Activated CD4-positive, alpha-beta T cell treated with anti-CD3 and anti-CD28 coated beads for 36 hours (primary cell): ENCODE measurements at regions not wholly inside any gene's neighbourhood (a gene's known extent, or its start where the extent isn't known, plus 50 kb on each side); places are given as distances from the start of the nearest gene placed in this dataset.
"Not testable (repeated sequence)": the region's sequence is repeated elsewhere in the genome, so short reads cannot be mapped to it uniquely, and the experiment has no call there.

Source experiments
- ATAC-seq: fragments of 200-7000 bp; cut with Tn5 transposase; one replicate; pipeline ENCODE4 v1.10.0; 2021; ENCODE audit warnings: mild to moderate bottlenecking, moderate library complexity
- CTCF ChIA-PET: fragments of 350-600 bp; sonication (Branson Sonifier 250); formaldehyde crosslinking; loops from one replicate; lab custom pipeline; 2021; ENCODE audit warnings: antibody characterized with exemption; lab: Charles Lee
- POLR2A ChIA-PET: fragments of 350-600 bp; sonication (Branson Sonifier 250); formaldehyde crosslinking; loops from one replicate; lab custom pipeline; 2021; ENCODE audit warnings: antibody characterized with exemption, inconsistent platforms; lab: Charles Lee
- DNase-seq: peaks from one replicate; pipeline ENCODE4 v3.0.0-alpha.2; 2020
- H3K27ac Mint-ChIP-seq: one replicate; pipeline ENCODE4 v1.8.0; 2021; ENCODE audit warnings: mixed read lengths
- H3K27me3 Mint-ChIP-seq: one replicate; pipeline ENCODE4 v1.8.0; 2021; ENCODE audit warnings: mixed read lengths
- H3K36me3 Mint-ChIP-seq: one replicate; pipeline ENCODE4 v1.8.0; 2021; ENCODE audit warnings: low read depth, mixed read lengths
- H3K4me1 Mint-ChIP-seq: one replicate; pipeline ENCODE4 v1.8.0; 2021; ENCODE audit warnings: mixed read lengths
- H3K4me3 Mint-ChIP-seq: one replicate; pipeline ENCODE4 v1.8.0; 2021; ENCODE audit warnings: mild to moderate bottlenecking, moderate library complexity, mixed read lengths
- H3K9me3 Mint-ChIP-seq: one replicate; pipeline ENCODE4 v1.8.0; 2021; ENCODE audit warnings: low read depth, mixed read lengths
- intact Hi-C, 2 experiments: fragments of 100-400 bp; cut with DNase I in 1 of 2; cut with micrococcal nuclease in 1 of 2; formaldehyde crosslinking; loops; one replicate each; pipeline versions ENCODE4 v1.14.2 to v1.15.1; 2022 to 2024; cut with DNase I, micrococcal nuclease

DNA sequence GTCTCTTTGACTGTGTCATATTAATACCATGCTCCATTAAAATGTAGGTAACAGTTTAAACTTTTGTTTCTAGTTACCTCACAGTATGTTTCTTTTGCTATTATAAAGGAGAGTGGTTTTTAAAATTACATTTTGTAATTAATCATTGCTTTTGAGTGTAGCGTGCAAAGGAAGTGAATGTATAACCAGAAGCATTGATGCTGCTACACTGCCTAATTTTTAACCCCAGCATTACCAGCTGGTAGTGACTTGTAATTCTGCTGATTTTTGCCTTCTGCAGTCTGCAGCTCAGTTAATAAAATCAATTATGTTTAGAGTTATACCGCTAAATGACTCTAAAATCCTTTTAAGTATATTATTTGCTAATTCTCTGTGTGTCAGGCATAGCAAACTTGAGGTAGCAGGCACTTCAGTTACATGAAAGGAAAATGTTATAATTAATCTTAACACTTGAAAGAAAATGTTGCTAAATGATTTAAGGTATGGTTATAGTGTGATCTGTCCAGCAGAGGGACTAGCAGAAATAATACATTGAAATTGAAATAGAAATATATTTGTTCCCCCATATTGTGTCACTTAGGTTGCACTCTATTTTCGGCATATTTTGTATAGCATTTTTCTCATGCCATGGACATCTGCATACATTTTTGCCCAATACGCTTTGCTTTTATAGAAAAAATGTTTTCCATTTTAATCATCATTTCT is 388.5 kb downstream of the CNTNAP4 start:
- no peak for DNase-seq
- ATAC-seq, result no peak
- CTCF ChIA-PET, result no interaction called here
- Mint-ChIP-seq H3K4me3 (no peak overlapping the region), H3K9me3 (no peaks in the 10 kb centered on the region), H3K4me1 (no peaks in the 10 kb centered on the region), H3K27me3 (no peaks in the 10 kb centered on the region), H3K36me3 (no peaks in the 10 kb centered on the region), H3K27ac (no peak overlapping the region)
- POLR2A ChIA-PET, result no interaction called here
- intact Hi-C loops, result loop anchor here in 1 of 2 experiments (5.0 kb wide), 1 partner anchor 507 kb away; no protein-coding TSS in a partner anchor

DNA sequence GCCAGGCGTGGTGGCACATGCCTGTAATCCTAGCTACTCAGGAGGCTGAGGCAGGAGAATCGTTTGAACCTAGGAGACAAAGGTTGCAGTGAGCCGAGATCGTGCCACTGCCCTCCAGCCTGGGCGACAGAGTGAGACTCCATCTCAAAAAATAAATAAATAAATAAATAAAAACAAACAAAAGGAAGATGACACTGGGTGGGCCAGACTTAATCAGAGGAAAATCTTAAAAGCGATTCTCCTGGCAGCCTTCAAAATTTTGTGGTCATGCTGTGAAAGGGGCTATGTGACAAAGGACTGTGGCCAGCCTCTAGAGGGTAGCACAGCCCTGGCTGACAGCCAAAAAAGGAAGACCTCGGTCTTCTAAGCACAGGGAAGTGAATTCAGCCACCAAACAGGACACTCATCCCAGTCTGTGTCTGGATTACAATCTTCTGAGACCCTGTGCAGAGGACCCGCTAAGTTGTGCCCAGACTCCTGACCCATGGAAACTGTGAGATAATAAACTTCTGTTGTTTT is 391.1 kb downstream of the CNTNAP4 start:
- Mint-ChIP-seq H3K4me3 (no peak overlapping the region), H3K4me1 (no peaks in the 10 kb centered on the region), H3K27me3 (no peaks in the 10 kb centered on the region), H3K27ac (no peak overlapping the region), H3K36me3 (no peaks in the 10 kb centered on the region), H3K9me3 (no peaks in the 10 kb centered on the region)
- ATAC-seq, result no peak
- ChIA-PET CTCF (no interaction called here), POLR2A (no interaction called here)
- DNase-seq, result peak; percentile 5
- intact Hi-C loops, result loop anchor here in 1 of 2 experiments (5.0 kb wide), 1 partner anchor 504 kb away; no protein-coding TSS in a partner anchor

DNA sequence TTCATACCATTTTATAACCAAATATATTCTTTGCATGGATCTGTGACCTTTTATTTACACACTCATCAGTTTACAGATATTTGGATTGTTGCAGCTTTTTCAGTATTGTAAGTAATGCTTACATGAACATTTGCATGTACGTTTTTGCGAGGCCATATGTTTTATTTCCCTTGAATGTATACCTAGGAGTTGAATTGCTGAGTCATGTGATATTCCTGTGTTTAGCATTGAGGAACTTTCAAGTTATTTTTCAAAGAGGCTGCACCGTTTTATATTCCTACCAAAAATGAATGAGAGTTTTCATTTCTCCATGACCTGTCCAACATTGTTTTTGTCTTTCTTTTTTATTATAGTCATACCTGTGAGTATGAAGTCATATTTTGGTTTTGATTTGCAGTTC is 392.1 kb downstream of the CNTNAP4 start:
- no peak overlapping the region for H3K27ac Mint-ChIP-seq
- no peaks in the 10 kb centered on the region for H3K36me3 Mint-ChIP-seq
- H3K4me1 Mint-ChIP-seq, result no peaks in the 10 kb centered on the region
- ChIA-PET POLR2A (no interaction called here), CTCF (no interaction called here)
- no peaks in the 10 kb centered on the region for H3K27me3 Mint-ChIP-seq
- ATAC-seq (no peak), DNase-seq (no peak)
- intact Hi-C loops, result loop anchor here in 1 of 2 experiments (5.0 kb wide), 1 partner anchor 503 kb away; no protein-coding TSS in a partner anchor
- no peak overlapping the region for H3K4me3 Mint-ChIP-seq
- H3K9me3 Mint-ChIP-seq, result no peaks in the 10 kb centered on the region

DNA sequence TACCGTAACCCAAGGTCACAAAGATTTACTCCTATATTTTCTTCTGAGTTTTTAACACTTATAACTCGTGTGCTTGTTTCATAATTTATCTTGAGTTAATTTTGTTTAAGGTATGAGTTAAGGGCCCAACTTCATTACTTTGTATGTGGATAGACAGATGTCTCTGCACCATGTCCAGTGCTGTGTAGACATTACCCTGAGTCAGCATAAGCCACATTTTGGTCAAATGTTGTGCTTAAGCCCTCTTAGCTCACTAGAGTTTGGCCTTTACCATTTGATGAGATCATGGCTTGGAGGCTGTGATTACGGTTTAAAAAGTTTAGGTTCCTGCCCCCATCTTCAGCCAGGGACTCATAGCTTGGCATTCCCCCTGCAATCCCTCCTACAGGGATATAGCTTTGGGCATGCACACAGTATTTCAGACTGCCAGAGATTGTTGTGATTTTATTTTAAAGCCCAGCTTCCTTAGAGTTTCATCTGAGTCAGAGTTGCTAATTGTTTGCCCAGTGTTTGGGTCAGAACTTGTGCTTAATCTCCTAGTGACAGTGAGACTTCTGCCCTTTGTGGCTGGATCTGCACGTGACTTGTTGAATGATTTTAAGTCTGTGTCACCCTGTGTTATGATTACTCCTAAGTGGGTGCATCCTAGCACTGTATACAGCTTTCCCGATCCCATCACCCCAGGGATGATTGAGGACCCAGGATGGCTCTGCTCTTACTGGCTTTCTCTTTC is 393.1 kb downstream of the CNTNAP4 start:
- Mint-ChIP-seq H3K4me3 (no peak overlapping the region), H3K27ac (no peak overlapping the region), H3K36me3 (no peaks in the 10 kb centered on the region), H3K4me1 (no peaks in the 10 kb centered on the region), H3K9me3 (no peaks in the 10 kb centered on the region), H3K27me3 (no peaks in the 10 kb centered on the region)
- ChIA-PET CTCF (interaction anchor here (0.5 kb wide), 1 partner anchor 86 kb away, joined by 3 read pairs; no protein-coding TSS in a partner anchor), POLR2A (no interaction called here)
- intact Hi-C loops, result no loop called here
- no peak for DNase-seq
- no peak for ATAC-seq

DNA sequence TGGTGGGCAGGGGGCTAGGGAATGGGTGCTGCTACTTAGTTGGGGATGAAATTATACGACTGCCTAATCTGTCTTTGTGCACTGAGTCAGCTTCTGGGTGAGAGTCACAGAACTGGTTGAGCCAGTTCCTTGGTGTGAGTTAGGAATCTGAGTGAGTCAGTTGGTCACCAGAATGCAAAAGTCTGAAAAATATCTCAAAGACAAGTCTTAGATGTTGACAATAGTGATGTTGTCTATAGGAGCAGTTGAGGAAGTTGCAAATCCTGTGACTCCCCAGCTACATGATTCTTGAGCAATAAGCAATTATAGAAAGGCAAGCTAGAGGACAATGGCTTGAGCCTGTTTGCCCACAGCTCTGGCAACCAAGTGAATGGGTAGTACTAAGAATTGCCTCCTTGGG is 399.2 kb downstream of the CNTNAP4 start:
- Mint-ChIP-seq H3K4me1 (no peaks in the 10 kb centered on the region), H3K4me3 (no peak overlapping the region), H3K27ac (no peak overlapping the region), H3K9me3 (no peaks in the 10 kb centered on the region), H3K27me3 (no peaks in the 10 kb centered on the region), H3K36me3 (no peaks in the 10 kb centered on the region)
- ChIA-PET CTCF (interaction anchor here (0.8 kb wide), 1 partner anchor 552 kb away, joined by 3 read pairs; no protein-coding TSS in a partner anchor), POLR2A (no interaction called here)
- intact Hi-C loops, result no loop called here
- DNase-seq (no peak), ATAC-seq (no peak)

DNA sequence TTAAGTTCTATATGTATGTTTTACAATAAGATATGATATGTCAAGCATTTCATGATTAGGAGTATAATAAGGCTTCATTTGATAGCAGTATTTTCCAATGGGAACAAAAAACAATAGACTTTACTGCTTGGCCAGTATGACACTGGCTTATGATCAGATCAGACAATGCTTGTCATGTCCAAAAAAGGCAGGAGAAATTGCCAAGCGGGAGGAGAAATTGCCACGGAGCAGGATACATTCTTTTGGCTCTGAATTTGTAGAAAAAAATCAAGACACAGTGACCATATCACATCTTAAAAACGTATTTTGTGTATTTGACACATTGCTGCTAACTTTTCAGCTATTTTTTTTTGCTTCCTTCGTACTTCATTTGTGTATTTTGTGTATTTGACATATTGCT is 404.1 kb downstream of the CNTNAP4 start:
- no peaks in the 10 kb centered on the region for H3K36me3 Mint-ChIP-seq
- intact Hi-C loops, result no loop called here
- ATAC-seq (no peak), DNase-seq (no peak)
- H3K4me1 Mint-ChIP-seq, result no peaks in the 10 kb centered on the region
- H3K27ac Mint-ChIP-seq, result no peak overlapping the region
- H3K4me3 Mint-ChIP-seq, result no peak overlapping the region
- H3K27me3 Mint-ChIP-seq, result no peaks in the 10 kb centered on the region
- CTCF ChIA-PET, result no interaction called here
- H3K9me3 Mint-ChIP-seq, result peaks cover 1% of the 10 kb centered on the region
- POLR2A ChIA-PET, result no interaction called here

DNA sequence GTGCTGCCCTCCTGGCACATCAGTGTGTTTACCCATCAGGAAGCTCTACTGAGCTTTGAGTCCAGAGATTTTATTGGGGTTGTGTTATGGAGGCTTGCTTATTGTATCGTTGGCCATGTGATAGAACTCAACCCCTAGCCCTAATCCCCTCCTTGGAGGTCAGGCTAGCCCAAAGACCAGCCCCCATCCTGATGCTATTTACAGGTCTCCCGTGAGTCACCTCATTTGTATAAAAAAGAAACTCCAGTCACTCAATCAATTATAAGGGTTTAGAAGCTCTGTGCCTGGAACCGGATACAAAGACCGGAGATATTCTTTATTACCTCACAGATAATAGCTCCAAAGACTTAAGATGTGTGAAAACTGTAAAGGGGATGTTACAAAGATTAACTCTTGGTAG is 405.9 kb downstream of the CNTNAP4 start:
- peaks cover 1% of the 10 kb centered on the region for H3K9me3 Mint-ChIP-seq
- H3K36me3 Mint-ChIP-seq, result no peaks in the 10 kb centered on the region
- intact Hi-C loops, result no loop called here
- H3K27ac Mint-ChIP-seq, result no peak overlapping the region
- DNase-seq (no peak), ATAC-seq (no peak)
- no peak overlapping the region for H3K4me3 Mint-ChIP-seq
- CTCF ChIA-PET, result no interaction called here
- H3K4me1 Mint-ChIP-seq, result no peaks in the 10 kb centered on the region
- POLR2A ChIA-PET, result no interaction called here
- H3K27me3 Mint-ChIP-seq, result no peaks in the 10 kb centered on the region

DNA sequence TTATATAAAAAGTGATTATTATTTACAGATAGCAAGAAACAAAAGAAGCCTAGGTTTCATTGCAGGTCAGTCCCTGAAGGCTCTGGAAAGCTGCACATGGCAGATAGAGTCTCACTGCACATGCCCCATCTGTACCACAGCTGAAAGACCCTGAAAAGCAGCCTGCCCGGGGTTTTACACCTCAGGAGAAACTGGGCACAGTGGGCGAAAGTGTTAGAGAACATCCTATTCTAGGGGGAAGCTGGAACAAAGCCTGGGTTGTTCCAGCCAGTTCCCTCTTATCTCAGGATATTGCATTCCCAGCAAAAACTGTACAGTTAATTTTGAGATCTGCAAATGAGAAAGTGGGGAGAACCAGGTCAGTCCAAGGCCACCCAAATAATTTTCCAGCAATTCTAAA is 419.7 kb downstream of the CNTNAP4 start:
- intact Hi-C loops, result no loop called here
- Mint-ChIP-seq H3K4me3 (no peak overlapping the region), H3K36me3 (no peaks in the 10 kb centered on the region), H3K4me1 (no peaks in the 10 kb centered on the region), H3K27me3 (no peaks in the 10 kb centered on the region), H3K9me3 (no peaks in the 10 kb centered on the region), H3K27ac (no peak overlapping the region)
- ATAC-seq (no peak), DNase-seq (no peak)
- ChIA-PET POLR2A (no interaction called here), CTCF (no interaction called here)

DNA sequence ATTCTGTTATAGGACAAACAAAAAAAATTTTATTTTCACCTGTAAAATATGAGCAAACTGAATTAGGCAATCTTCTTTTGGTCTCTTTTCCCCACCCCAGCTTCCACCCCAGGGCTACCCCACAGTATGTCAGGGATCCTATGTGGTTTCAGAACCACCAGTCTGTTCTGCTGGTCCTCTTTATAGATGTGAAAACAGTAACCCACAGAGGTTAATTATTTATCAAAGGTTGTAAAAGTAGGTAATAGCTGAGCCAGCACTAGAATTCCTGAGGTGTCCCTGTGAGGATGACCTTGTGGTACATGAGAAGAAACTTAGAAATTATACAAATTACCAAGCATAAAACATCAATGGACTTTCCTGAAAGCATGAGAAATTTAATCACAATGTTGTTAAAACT is 428.7 kb downstream of the CNTNAP4 start:
- ATAC-seq (no peak), DNase-seq (no peak)
- H3K9me3 Mint-ChIP-seq, result no peaks in the 10 kb centered on the region
- no peak overlapping the region for H3K27ac Mint-ChIP-seq
- H3K27me3 Mint-ChIP-seq, result no peaks in the 10 kb centered on the region
- POLR2A ChIA-PET, result no interaction called here
- intact Hi-C loops, result no loop called here
- H3K36me3 Mint-ChIP-seq, result no peaks in the 10 kb centered on the region
- no peak overlapping the region for H3K4me3 Mint-ChIP-seq
- CTCF ChIA-PET, result no interaction called here
- H3K4me1 Mint-ChIP-seq, result no peaks in the 10 kb centered on the region

DNA sequence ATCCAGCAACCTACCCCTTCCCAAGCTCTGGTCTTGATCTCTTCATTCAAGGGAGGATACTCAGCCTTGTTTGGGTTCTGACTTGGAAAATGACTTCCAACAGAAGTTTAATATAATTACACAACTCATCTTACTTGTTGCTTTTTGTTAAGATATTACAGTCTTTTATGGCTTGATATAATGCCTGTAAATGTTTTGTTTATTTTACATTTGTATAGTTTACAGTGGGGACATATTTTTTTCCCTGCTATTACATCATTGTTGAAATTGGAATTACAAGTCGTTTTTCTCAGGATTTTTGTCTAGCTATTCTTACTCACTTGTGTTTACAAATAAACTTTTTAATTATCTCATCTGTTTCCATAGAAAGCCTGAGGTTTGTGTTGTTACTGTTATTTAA is 436.0 kb downstream of the CNTNAP4 start:
- H3K4me3 Mint-ChIP-seq, result no peak overlapping the region

DNA sequence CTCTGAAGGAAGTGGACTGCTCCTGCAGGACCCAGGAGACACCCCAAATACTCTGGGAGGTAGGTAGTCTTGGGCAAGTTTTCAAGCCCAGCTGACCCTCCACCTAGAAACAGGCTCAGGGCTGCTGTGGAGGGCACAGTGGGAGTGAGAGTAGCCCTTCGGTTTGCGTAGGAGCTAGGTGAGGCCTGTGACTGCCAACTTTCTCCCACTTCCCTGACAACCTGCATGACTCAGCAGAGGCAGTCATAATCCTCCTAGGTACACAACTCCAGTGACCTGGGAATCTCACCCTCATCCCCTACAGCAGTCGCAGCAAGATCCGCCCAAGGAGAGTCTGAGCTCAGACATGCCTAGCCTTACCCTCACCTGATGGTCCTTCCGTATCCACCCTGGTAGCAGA is 439.1 kb downstream of the CNTNAP4 start:
- H3K27me3 Mint-ChIP-seq, CTCF ChIA-PET, H3K27ac Mint-ChIP-seq, POLR2A ChIA-PET, intact Hi-C loops, H3K36me3 Mint-ChIP-seq, ATAC-seq, H3K4me3 Mint-ChIP-seq, DNase-seq, H3K9me3 Mint-ChIP-seq, H3K4me1 Mint-ChIP-seq: not testable (repeated sequence)

More for the DNA sequence above, 436.0 kb downstream of the CNTNAP4 start:
- Mint-ChIP-seq H3K27me3 (no peaks in the 10 kb centered on the region), H3K4me1 (no peaks in the 10 kb centered on the region), H3K9me3 (peaks cover 2% of the 10 kb centered on the region), H3K27ac (no peak overlapping the region), H3K36me3 (no peaks in the 10 kb centered on the region)
- ChIA-PET POLR2A (no interaction called here), CTCF (no interaction called here)
- DNase-seq (no peak), ATAC-seq (no peak)
- intact Hi-C loops, result no loop called here

DNA sequence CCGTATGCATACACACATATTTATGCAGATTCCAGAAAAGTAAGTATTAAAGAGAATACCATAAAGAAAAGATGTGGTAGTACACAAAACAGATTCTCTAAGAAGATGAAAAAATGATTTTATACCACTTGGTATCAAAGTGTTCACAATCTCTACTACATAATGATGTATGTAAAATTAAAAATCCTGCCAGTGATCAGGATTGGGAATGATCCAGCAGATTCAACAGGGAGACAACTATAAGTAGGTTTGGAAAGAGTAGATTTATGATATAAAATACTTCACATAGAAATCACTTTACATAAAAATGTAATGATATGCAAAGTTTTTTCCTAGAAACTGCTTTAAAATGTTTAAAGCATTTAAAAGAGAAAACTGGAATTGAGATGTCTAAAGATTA is 447.0 kb downstream of the CNTNAP4 start:
- no peak for ATAC-seq

More for the DNA sequence above, 447.0 kb downstream of the CNTNAP4 start:
- Mint-ChIP-seq H3K36me3 (no peaks in the 10 kb centered on the region), H3K4me1 (no peaks in the 10 kb centered on the region), H3K9me3 (no peaks in the 10 kb centered on the region), H3K27ac (no peak overlapping the region), H3K27me3 (no peaks in the 10 kb centered on the region), H3K4me3 (no peak overlapping the region)
- CTCF ChIA-PET, result no interaction called here
- DNase-seq, result no peak
- intact Hi-C loops, result no loop called here
- POLR2A ChIA-PET, result no interaction called here
